Colon (tissue), 2 donors: ENCODE measurements at regions not wholly inside any gene's neighbourhood (a gene's known extent, or its start where the extent isn't known, plus 50 kb on each side); places are given as distances from the start of the nearest gene placed in this dataset.

ENCODE experiments used
- FAIRE-seq: peaks from 2 replicates; lab custom pipeline; 2012; peaks lifted over from hg19 to GRCh38; lab: Jason Lieb, UNC
- donor health status: control.
- donor health status: control.

- FAIRE-seq, result no peak
Observed at GRCh38 chr18:77522051-77522675, 272.5 kb downstream of the GALR1 start.

DNA sequence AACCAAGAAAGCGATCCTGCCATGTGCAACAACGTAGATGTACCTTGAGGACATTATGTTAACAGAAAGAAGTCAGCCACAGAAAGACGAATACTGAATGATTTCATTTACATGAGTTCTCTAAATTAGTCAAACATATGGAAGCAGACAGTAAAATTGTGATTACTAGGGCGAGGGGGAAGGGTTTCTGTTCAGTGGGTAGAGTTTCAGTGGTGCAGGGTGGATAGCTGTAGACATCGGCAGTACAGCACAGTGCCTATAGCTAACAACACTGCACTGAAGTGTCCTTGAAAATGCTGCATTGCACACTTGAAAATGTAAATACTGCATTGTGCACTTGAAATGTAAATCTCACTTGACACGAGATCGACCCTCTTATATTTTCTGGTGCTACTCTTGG lies 275.3 kb downstream of the GALR1 start:
- FAIRE-seq, result no peak

GRCh38 chr18:77526962-77527361 lies 277.3 kb downstream of the GALR1 start:
- FAIRE-seq, result no peak

DNA sequence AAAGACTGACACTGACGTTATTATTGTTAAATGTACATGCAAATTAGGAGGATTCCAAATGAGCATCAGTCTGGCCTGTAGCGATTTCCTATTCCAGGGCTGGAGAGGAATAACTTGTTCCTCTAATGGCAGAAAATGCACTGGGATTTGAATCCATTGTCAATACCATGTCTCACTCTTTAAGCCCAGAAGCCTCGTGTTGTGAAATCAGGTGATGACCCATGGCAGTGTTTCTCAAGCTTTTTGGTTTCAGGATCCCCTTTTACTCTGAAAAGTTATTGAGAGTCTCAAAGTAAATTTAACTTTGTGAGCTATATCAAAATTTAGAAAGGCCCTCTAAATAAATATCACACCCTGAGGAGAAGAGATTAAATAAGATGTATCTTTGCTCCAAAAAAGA lies 279.2 kb downstream of the GALR1 start:
- FAIRE-seq, result no peak

DNA sequence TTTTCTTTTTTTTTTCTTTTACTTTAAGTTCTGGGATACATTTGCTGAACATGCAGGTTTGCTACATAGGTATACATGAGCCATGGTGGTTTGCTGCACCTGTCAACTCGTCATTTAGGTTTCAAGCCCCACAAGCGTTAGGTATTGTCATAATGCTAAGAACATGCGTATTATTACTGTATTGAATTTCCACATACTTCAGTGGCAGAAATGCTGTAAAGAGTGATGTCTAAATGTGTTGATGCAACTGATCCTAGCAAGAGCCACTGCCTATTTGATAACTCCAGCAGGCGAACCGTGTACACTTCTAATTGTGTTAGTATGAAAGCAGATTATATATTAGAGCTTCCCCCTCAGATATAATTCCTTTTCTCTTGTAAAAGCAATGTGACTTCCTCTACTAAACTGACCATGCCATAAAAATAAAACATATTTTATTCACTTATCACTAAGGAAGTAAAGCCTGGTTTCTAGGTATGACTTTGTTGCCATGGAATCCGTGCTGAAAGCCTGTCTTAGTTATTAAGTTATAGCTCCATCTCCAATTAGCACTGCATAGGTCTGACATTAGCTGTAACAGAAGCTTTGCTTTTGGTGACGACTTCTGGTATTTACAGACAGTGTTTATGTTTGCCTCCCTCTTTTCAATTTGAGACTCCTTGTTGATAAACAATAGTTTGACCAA lies 280.0 kb downstream of the GALR1 start:
- FAIRE-seq, result no peak

DNA sequence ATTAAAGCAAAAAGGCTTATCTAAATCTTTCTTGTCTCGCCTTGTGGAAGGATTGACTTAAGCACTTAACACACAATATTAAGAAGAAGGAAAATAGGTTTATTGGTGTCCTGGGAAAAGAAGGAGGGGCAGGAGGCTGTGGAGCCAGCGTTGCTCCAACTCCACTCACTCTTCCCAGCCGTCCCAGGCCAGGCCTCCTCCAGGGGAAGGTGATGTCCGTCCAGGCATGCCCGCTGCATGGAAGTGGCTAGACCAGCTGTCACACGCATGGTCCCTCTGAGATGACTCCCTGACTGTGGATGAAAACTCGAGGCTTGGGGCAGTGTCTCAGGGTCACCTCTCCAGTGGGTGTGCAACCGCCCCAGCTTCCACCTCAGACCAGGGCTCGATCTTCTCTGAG lies 281.1 kb downstream of the GALR1 start:
- no peak for FAIRE-seq

GRCh38 chr18:77539860-77540259 lies 290.2 kb downstream of the GALR1 start:
- FAIRE-seq, result no peak

DNA sequence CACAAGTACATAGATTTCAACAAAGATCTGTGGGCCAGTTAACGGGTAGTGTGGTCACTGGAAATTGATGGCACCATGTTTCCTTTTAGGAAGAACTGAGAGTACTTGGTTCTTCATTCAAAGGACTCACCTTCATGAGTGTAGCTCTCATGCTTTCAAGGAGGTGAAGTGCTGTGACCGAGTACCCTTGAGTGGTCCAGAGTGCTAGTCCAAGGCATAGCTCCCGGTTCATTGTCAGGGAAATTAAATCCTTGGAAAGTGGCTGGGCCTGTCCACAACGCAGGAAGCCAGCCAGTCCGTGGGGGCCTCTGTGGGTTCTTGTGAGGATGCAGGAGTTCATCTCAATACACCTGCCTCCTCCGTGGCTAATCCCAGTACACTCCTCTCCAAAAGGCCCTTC lies 295.1 kb downstream of the GALR1 start:
- no peak for FAIRE-seq

DNA sequence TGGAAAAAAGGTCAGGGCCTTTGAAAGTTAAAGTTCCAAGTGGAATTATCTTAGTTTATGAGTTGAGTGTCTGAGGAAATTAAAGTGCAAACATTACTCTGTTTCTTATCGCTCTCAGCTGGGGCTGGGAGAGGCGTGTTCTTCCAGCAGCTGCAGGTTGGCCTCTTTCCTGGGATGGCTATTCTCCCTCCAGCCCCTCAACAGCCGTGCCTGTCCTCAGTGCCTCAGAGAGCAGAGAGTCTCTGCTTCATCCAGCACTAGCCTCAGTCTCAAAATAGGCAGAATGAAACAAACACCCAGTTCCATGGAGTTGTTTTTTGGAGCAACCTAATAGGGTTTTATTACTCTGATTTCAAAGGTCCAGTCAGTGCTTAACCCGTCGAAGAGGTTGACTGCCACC lies 298.1 kb downstream of the GALR1 start:
- no peak for FAIRE-seq

- no peak for FAIRE-seq
Observed at GRCh38 chr18:77548790-77549420, 299.3 kb downstream of the GALR1 start.

- FAIRE-seq, result no peak
Observed at GRCh38 chr18:77550625-77551024, 301.0 kb downstream of the GALR1 start.

DNA sequence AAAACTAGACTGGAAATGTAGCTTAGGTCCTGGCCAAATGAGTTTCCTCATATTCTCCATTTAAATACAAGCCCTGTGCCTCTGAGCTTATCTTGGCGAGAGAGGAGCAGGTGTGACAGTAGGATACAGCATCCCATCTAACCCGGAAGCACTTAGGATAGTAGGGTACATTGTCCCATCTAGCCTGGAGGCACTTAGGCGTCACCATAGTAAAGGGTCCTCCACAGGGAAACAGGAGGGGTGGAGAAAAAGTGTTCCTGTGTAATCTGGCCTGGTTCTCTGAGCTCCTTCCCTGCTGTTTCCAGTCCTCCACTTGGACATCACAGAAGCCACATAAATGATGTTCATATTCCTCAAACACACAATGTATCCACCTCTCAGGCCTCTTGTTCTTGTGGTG lies 301.4 kb downstream of the GALR1 start:
- FAIRE-seq, result no peak

DNA sequence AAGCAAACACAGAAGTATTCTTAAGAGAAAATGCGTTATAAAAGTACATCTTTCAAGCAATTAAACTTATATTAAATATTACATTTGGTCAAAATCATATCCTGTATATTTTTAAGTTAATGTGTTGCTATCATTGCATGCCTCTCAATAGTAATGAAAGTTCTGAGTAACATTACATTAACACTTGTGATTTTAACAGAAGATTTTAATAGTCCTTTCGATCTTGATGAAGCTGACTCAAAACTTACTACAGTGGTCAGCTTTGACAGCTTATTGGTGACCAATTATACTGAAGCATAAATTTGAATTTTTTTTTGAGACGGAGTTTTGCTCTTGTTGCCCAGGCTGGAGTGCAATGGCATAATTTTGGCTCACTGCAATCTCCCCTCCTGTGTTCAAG lies 303.3 kb downstream of the GALR1 start:
- FAIRE-seq, result no peak

DNA sequence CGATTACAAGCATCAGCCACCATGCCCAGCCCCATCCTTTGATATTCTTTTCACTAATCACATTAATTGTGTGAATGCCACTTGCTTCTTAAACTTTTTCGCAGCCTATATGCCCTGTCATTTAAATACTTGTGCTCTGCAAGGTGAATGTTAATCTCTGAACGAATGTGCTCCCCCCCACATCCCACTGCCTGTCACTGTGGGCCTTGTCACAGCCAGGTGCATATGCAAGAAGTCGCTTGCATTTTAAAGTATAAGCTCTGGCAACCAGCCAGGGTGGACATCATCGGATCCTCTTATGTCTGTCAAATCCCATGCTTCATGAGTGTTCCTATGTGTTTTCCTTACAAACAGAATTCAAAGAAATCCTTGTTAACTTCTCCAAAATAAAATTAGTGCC lies 304.4 kb downstream of the GALR1 start:
- no peak for FAIRE-seq

- no peak for FAIRE-seq
Observed at GRCh38 chr18:77557046-77557587, 307.5 kb downstream of the GALR1 start.

DNA sequence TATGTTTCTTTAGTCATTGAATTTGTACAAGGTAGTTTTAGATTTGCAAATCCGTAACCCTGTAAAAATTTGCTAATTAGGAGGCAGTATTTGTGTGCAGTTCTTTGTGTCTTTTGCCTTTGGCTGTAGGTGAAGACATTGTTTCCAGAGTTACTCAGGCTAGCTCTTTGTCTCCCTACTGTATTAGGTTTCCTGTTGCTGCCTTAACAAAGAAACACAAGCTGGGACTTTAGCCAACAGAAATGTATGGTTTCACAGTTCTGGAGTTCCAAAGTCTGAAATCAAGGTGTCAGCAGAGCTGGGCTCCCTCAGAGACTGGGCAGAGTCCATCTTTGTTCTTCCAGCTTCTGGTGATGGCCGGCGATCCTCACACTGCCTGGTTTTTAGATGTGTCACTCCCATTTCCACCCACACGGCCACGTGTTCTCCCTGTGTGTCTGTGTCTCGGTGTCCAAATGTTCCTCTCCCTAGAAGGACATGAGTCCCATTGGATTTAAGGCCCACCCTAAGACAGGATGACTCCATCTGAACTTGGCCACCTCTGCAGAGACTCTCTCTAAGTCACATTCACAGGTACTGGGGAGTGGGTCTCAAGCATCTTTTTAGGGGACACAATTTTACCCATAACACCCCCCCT lies 309.7 kb downstream of the GALR1 start:
- no peak for FAIRE-seq

DNA sequence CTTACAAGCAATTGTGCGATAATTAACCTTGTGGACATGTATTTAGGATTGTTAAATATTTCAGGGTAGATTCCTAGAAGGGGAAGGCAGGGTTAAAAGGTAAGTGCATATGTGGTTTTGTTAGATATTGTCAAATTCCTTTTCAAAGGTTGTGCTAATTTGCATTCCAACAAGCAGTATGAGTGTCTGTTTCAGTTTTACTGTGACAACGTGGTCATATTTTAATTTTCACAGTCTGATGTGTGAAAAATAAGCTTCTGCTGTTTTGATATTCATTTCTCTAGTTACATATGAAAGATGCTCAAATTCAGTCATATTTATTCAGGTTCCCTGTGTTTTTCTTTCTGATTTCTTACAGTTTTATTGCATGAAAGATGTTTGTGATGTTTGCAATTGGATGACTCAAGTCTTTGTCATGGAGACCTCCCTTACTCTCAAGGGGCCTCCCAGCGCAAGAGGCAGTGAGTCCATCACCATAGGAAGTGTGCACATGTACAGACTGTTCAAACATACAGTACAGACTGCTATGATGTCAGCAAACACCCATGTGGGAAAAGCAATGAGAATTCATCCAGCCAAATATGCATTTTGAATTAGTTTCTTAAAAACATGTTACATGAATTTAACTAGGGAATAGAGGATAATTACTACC lies 310.8 kb downstream of the GALR1 start:
- FAIRE-seq, result no peak

DNA sequence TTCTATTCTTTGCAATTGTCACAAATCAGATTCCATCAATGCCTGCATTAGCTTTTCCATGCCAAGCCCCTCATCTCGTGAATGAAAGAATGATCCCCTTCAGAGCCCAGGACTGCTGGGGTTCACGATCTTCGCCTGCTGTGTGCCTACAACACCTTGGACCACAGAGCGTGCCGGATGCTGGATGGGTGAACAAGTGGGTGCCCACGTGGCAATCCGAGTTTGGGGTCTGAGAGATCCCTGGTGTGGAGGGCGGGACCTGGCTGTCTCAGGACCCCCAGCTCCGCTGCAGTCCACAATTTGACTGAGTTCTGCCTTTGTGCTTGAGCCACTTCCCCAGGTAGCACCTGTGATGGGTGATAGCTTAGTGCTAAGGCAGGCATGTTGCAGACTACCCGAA lies 317.0 kb downstream of the GALR1 start:
- no peak for FAIRE-seq

- no peak for FAIRE-seq
Observed at GRCh38 chr18:77567205-77567604, 317.6 kb downstream of the GALR1 start.

GRCh38 chr18:77571743-77572142 lies 322.1 kb downstream of the GALR1 start:
- no peak for FAIRE-seq

GRCh38 chr18:77572537-77572936 lies 322.9 kb downstream of the GALR1 start:
- no peak for FAIRE-seq

DNA sequence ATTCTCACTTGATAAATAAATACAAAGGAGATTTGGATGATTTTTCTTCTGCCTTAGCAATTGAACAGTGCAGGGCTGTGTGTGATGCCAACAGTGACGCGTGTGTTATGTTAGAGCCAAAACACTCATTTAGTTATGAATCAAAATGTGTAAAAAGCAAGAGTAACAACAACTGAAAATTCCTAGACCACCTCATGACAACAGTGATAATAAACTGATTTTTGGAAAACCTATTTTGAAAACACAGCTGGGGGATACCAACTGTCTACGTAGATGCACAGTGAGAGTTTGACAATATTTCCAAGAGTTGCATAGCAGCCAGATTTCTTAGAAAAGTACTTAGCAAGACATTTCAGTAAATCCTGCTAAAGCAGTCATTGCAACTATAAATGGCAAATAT lies 323.9 kb downstream of the GALR1 start:
- no peak for FAIRE-seq
